Ovary (tissue), 7 donors: ENCODE measurements at regions not wholly inside any gene's neighbourhood (a gene's known extent, or its start where the extent isn't known, plus 50 kb on each side); places are given as distances from the start of the nearest gene placed in this dataset.

Experiments used
- DNase-seq, 5 donors: peaks; one replicate each; pipeline ENCODE4 v3.0.0-alpha.2; 2019 to 2020
- H3K27ac ChIP-seq, 2 donors: fragments of 200-600 bp; one replicate each; pipeline versions ENCODE4 v1.5.1 to v1.8.0; 2019 to 2022
- H3K27me3 ChIP-seq: fragments of 200-600 bp; one replicate; pipeline ENCODE4 v1.8.0; 2022
- H3K36me3 ChIP-seq: fragments of 200-600 bp; sonication (generic); one replicate; pipeline ENCODE4 v1.5.1; 2019
- H3K4me1 ChIP-seq: one replicate; pipeline ENCODE4 v1.8.1; 2013; ENCODE audit warnings: mild to moderate bottlenecking, moderate library complexity; ENCODE audit not compliant: insufficient read depth
- H3K4me3 ChIP-seq: fragments of 200-600 bp; sonication (generic); one replicate; pipeline ENCODE4 v1.5.1; 2017
- H3K9me3 ChIP-seq, 2 donors: fragments of 200-600 bp in 1 of 2; sonication (generic) in 1 of 2; one replicate each; pipeline versions ENCODE4 v1.5.1 to v1.8.1; 2013 to 2019; ENCODE audit warnings: mild to moderate bottlenecking in 1 of 2, moderate library complexity in 1 of 2
- CTCF ChIP-seq, 3 donors: fragments of 450-650 bp in 2 of 3; fragments of 200-600 bp in 1 of 3; IDR thresholded peaks; one replicate each; pipeline versions ENCODE4 v1.5.1 to v1.8.0; 2016 to 2022; ENCODE audit warnings: antibody characterized with exemption in 3 of 3, mild to moderate bottlenecking in 1 of 3
- EP300 ChIP-seq: sonication (generic); formaldehyde crosslinking; IDR thresholded peaks from one replicate; pipeline ENCODE4 v1.6.1; 2017; ENCODE audit warnings: antibody characterized with exemption
- POLR2A ChIP-seq: fragments of 450-650 bp; IDR thresholded peaks from one replicate; pipeline ENCODE4 v1.6.1; 2017; ENCODE audit warnings: antibody characterized with exemption, mild to moderate bottlenecking, moderate library complexity
- WGBS, 3 donors: extraction: QIAGEN DNeasy Blood & Tissue Kit in 1 of 3; methylation state at CpG; one replicate each; pipeline versions ENCODE4 v1.1.5 to v1.1.7; 2013 to 2017; 5-methylcytosine and 5-hydroxymethylcytosine counted together
- intact Hi-C, 4 donors: fragments of 100-400 bp; cut with DNase I; formaldehyde crosslinking; loops; one replicate each; pipeline versions ENCODE4 v1.11.0 to v1.15.1; 2022 to 2023
- donor health status: DM: no; HTN: no; CAD: no; lungs with moderate emphysema.
- donor health status: DM: no; HTN: no; CAD: no.
- donor health status: Bipolar disorder and iron deficiency.
- donor health status: DM: no; HTN: no; CAD: no.
- donor health status: DM: yes; HTN: yes; CAD: no.

GRCh38 chr21:16426936-16427335, 697.2 kb downstream of the USP25 start:
- Histone ChIP-seq H3K9me3 (no peaks in the 10 kb centered on the region), H3K27ac (peak overlapping the region in 1 of 2 donors; percentile 36), H3K27me3 (no peaks in the 10 kb centered on the region), H3K4me1 (peaks cover 6% of the 10 kb centered on the region), H3K4me3 (no peak overlapping the region), H3K36me3 (no peaks in the 10 kb centered on the region)
- no peak for DNase-seq
- TF ChIP-seq CTCF (IDR thresholded peaks at IDR 0.05) (no peak), POLR2A (no peak), EP300 (no peak)
- 11 to 28% (median 21%) methylated on average over 6 of the region's 6 CpGs for WGBS, 3 donors
- intact Hi-C loops, result loop anchor here in 1 of 4 donors (10.0 kb wide), 1 partner anchor 838 kb away; no protein-coding TSS in a partner anchor

- H3K36me3 ChIP-seq, result no peaks in the 10 kb centered on the region
- no peaks in the 10 kb centered on the region for H3K27me3 ChIP-seq
- DNase-seq, result no peak
- no peak for TF ChIP-seq POLR2A
- no peak for TF ChIP-seq EP300
- no peak for TF ChIP-seq CTCF (IDR thresholded peaks at IDR 0.05)
- peak overlapping the region in 1 of 2 donors; percentile 36 for H3K27ac ChIP-seq
- intact Hi-C loops, result loop anchor here in 1 of 4 donors (10.0 kb wide), 1 partner anchor 837 kb away; no protein-coding TSS in a partner anchor
- H3K4me3 ChIP-seq, result no peak overlapping the region
- no peaks in the 10 kb centered on the region for H3K9me3 ChIP-seq
- WGBS, 3 donors, result 46 to 57% (median 47%) methylated on average over 3 of the region's 3 CpGs
- peaks cover 6% of the 10 kb centered on the region for H3K4me1 ChIP-seq
Observed at GRCh38 chr21:16427587-16428087, 697.9 kb downstream of the USP25 start.

- TF ChIP-seq EP300 (no peak), POLR2A (no peak), CTCF (IDR thresholded peaks at IDR 0.05) (no peak)
- no peaks in the 10 kb centered on the region for H3K36me3 ChIP-seq
- DNase-seq, result no peak
- no peaks in the 10 kb centered on the region for H3K9me3 ChIP-seq
- no peak overlapping the region for H3K27ac ChIP-seq
- intact Hi-C loops, result no loop called here
- no peaks in the 10 kb centered on the region for H3K27me3 ChIP-seq
- H3K4me1 ChIP-seq, result peaks cover 4% of the 10 kb centered on the region
- H3K4me3 ChIP-seq, result no peak overlapping the region
- WGBS, 3 donors, result 8 to 39% (median 11%) methylated on average over 1 of the region's 1 CpG
Observed at GRCh38 chr21:16437586-16437985, 707.8 kb downstream of the USP25 start.

GRCh38 chr21:16438761-16439160, 709.0 kb downstream of the USP25 start:
- TF ChIP-seq EP300 (no peak), POLR2A (no peak), CTCF (IDR thresholded peaks at IDR 0.05) (no peak)
- intact Hi-C loops, result no loop called here

More at GRCh38 chr21:16438761-16439160, 709.0 kb downstream of the USP25 start:
- Histone ChIP-seq H3K4me1 (peaks cover 4% of the 10 kb centered on the region), H3K9me3 (no peaks in the 10 kb centered on the region), H3K27ac (no peak overlapping the region), H3K27me3 (no peaks in the 10 kb centered on the region), H3K36me3 (no peaks in the 10 kb centered on the region), H3K4me3 (no peak overlapping the region)
- no peak for DNase-seq
- 77 to 83% (median 82%) methylated on average over 1 of the region's 1 CpG for WGBS, 3 donors
